ENCODE measurements at regions not wholly inside any gene's neighbourhood (a gene's known extent, or its start where the extent isn't known, plus 50 kb on each side); places are given as distances from the start of the nearest gene placed in this dataset.

- TF ChIP-seq CTCF (IDR thresholded peaks at IDR 0.05) (no peak), POLR2A (IDR thresholded peaks at IDR 0.05) (no peak)
These were observed 203.0 kb upstream of the MAP3K1 start for GRCh38 chr5:56612353-56612752.

All from prostate gland (tissue), 2 donors.